ENCODE measurements at regions not wholly inside any gene's neighbourhood (a gene's known extent, or its start where the extent isn't known, plus 50 kb on each side); places are given as distances from the start of the nearest gene placed in this dataset.

GRCh38 chr12:130266751-130267150, 70.9 kb upstream of the PIWIL1 start:
- H3K36me3 ChIP-seq (ENCODE audit: control insufficient read depth in 2 of 2, extremely low read depth in 1 of 2, insufficient read depth in 1 of 2, low read length in 1 of 2): no peaks in the 10 kb centered on the region
- no peaks in the 10 kb centered on the region for H3K27me3 ChIP-seq (replicated peaks in 1 of 2; ENCODE audit: control insufficient read depth in 2 of 2, extremely low read depth in 1 of 2, insufficient read depth in 2 of 2, low read length in 1 of 2)
- ATAC-seq (replicated peaks in 1 of 4): no peak
- Mint-ChIP-seq H3K9me3 (peaks cover 0 to 4% (median 0%) of the 10 kb centered on the region in 3 donors), H3K4me1 (no peaks in the 10 kb centered on the region), H3K4me3 (no peak overlapping the region), H3K27me3 (peaks cover 0 to 11% of the 10 kb centered on the region in 2 donors), H3K36me3 (no peaks in the 10 kb centered on the region), H3K27ac (no peak overlapping the region)
- no peaks in the 10 kb centered on the region for H3K4me1 ChIP-seq (ENCODE audit: control insufficient read depth in 1 of 2, extremely low read depth in 1 of 2, insufficient read depth in 2 of 2, low read length in 2 of 2)
- CTCF ChIA-PET: interaction anchor here in 1 of 2 donors (0.5 kb wide), 1 partner anchor 13 kb away, joined by 3 read pairs; no protein-coding TSS in a partner anchor
- POLR2A ChIA-PET: no interaction called here
- no peak overlapping the region for H3K27ac ChIP-seq (ENCODE audit: low read length)
- no peak for DNase-seq
- H3K4me3 ChIP-seq (ENCODE audit: control insufficient read depth in 1 of 2, extremely low read depth in 1 of 2, low read length in 1 of 2): no peak overlapping the region
- WGBS (ENCODE audit: insufficient coverage): 51% methylated on average over 11 of the region's 11 CpGs
- H3K9me3 ChIP-seq: no peaks in the 10 kb centered on the region

DNA sequence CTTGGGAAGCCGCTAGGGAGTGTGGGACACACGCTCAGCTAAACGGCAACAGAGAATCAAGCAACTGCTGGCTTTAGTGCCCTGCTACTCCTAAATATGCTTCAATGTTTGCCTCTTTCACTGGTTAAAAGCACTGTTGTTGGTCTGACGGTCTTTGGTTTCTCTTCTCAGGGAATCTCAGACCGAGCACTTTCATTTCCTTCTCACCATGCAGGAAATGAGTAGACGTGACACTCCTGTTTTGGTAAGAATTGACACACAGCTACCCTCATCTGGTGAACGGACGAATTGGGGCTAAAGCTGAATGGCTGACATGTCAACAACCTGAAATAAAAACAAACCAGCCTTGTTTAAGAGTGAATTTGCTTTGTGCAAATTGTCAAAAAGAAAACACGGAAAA, 57.5 kb upstream of the PIWIL1 start:
- Histone ChIP-seq H3K27ac (ENCODE audit: low read length) (no peak overlapping the region), H3K27me3 (replicated peaks in 1 of 2; ENCODE audit: control insufficient read depth in 2 of 2, extremely low read depth in 1 of 2, insufficient read depth in 2 of 2, low read length in 1 of 2) (peaks cover 0 to 8% of the 10 kb centered on the region in 2 experiments), H3K4me3 (ENCODE audit: control insufficient read depth in 1 of 2, extremely low read depth in 1 of 2, low read length in 1 of 2) (no peak overlapping the region), H3K36me3 (ENCODE audit: control insufficient read depth in 2 of 2, extremely low read depth in 1 of 2, insufficient read depth in 1 of 2, low read length in 1 of 2) (no peaks in the 10 kb centered on the region), H3K4me1 (ENCODE audit: control insufficient read depth in 1 of 2, extremely low read depth in 1 of 2, insufficient read depth in 2 of 2, low read length in 2 of 2) (peaks cover 0 to 5% of the 10 kb centered on the region in 2 experiments), H3K9me3 (no peaks in the 10 kb centered on the region)
- H3K27me3 Mint-ChIP-seq: peaks cover 1 to 6% of the 10 kb centered on the region in 2 donors
- H3K4me1 Mint-ChIP-seq: peaks cover 0 to 6% (median 0%) of the 10 kb centered on the region in 3 donors
- DNase-seq: no peak
- peaks cover 0 to 22% (median 2%) of the 10 kb centered on the region in 3 donors for H3K9me3 Mint-ChIP-seq
- no peak overlapping the region for H3K27ac Mint-ChIP-seq
- 47% methylated on average over 7 of the region's 9 CpGs for WGBS (ENCODE audit: insufficient coverage)
- no peaks in the 10 kb centered on the region for H3K36me3 Mint-ChIP-seq
- H3K4me3 Mint-ChIP-seq: peak overlapping the region in 1 of 3 donors; percentile 19
- CTCF ChIA-PET: interaction anchor here in 1 of 2 donors (1.1 kb wide), 1 partner anchor 52 kb away, joined by 5 read pairs; no protein-coding TSS in a partner anchor
- ATAC-seq (replicated peaks in 1 of 4): no peak
- POLR2A ChIA-PET: no interaction called here

DNA sequence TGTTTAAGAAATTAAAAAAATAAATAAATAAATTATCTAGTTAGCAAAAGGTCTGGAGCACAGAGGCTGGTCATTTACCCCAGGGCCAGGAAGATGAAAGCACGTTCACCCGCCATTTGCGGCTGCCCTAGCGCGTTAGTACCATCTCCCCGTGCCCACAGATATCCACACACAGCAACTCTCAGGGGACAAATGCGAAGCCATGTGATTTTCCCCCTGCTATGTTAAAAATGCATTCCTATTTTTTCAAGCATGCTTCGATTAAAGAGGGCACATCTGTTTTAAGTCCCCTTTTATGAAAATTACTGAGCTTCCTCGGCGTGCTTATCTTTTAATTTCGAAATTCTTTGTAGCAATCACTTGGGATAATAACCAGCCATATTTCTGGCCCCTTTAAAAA, 56.9 kb upstream of the PIWIL1 start:
- Mint-ChIP-seq H3K36me3 (no peaks in the 10 kb centered on the region), H3K9me3 (peaks cover 0 to 22% (median 2%) of the 10 kb centered on the region in 3 donors), H3K4me3 (no peak overlapping the region), H3K27ac (no peak overlapping the region), H3K4me1 (peaks cover 0 to 6% (median 0%) of the 10 kb centered on the region in 3 donors), H3K27me3 (peaks cover 0 to 6% of the 10 kb centered on the region in 2 donors)
- peaks cover 0 to 5% of the 10 kb centered on the region in 2 experiments for H3K4me1 ChIP-seq (ENCODE audit: control insufficient read depth in 1 of 2, extremely low read depth in 1 of 2, insufficient read depth in 2 of 2, low read length in 2 of 2)
- H3K27me3 ChIP-seq (replicated peaks in 1 of 2; ENCODE audit: control insufficient read depth in 2 of 2, extremely low read depth in 1 of 2, insufficient read depth in 2 of 2, low read length in 1 of 2): peaks cover 0 to 8% of the 10 kb centered on the region in 2 experiments
- no peak for ATAC-seq (replicated peaks in 1 of 4)
- no peak overlapping the region for H3K27ac ChIP-seq (ENCODE audit: low read length)
- no peak overlapping the region for H3K4me3 ChIP-seq (ENCODE audit: control insufficient read depth in 1 of 2, extremely low read depth in 1 of 2, low read length in 1 of 2)
- H3K9me3 ChIP-seq: no peaks in the 10 kb centered on the region
- 93% methylated on average over 8 of the region's 11 CpGs for WGBS (ENCODE audit: insufficient coverage)
- POLR2A ChIA-PET: no interaction called here
- H3K36me3 ChIP-seq (ENCODE audit: control insufficient read depth in 2 of 2, extremely low read depth in 1 of 2, insufficient read depth in 1 of 2, low read length in 1 of 2): no peaks in the 10 kb centered on the region
- no peak for DNase-seq
- CTCF ChIA-PET: interaction anchor here (0.7 to 1.1 kb wide), 2 partner anchors 10 to 52 kb away, joined by 4 to 5 read pairs; no protein-coding TSS in a partner anchor

DNA sequence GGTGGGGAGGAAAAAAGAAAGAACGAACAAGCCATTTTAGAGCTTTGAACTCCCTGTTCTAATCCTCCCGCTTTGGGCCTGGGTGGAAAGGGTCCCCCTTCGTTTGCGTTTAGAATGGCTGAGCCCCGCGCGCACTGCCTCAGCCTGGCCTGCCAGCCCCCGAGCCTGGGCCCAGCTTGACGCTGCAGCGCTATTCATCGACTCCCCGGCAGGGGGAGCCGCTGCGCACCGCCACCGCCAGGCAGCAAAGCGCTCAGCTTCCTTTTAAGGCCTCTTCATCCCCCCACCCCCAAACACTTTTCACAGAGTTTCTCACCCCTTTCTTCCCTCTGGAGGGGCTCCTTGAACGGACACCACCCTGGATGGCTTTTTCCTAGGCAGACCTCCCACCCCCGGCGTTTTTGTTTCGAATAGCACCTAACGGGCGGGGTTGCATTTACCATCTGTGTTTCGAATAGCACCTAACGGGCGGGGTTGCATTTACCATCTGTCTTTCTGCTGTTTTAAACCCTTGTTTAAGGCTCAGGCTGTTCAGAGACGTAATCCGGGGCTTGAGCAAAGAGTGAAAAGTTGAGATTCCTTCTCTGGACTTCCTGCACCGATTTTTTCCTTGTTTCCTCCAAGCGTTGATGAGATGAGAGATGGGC, 56.4 kb upstream of the PIWIL1 start:
- Histone ChIP-seq H3K4me3 (ENCODE audit: control insufficient read depth in 1 of 2, extremely low read depth in 1 of 2, low read length in 1 of 2) (no peak overlapping the region), H3K27ac (ENCODE audit: low read length) (no peak overlapping the region), H3K9me3 (no peaks in the 10 kb centered on the region), H3K27me3 (replicated peaks in 1 of 2; ENCODE audit: control insufficient read depth in 2 of 2, extremely low read depth in 1 of 2, insufficient read depth in 2 of 2, low read length in 1 of 2) (peaks cover 0 to 8% of the 10 kb centered on the region in 2 experiments), H3K36me3 (ENCODE audit: control insufficient read depth in 2 of 2, extremely low read depth in 1 of 2, insufficient read depth in 1 of 2, low read length in 1 of 2) (no peaks in the 10 kb centered on the region), H3K4me1 (ENCODE audit: control insufficient read depth in 1 of 2, extremely low read depth in 1 of 2, insufficient read depth in 2 of 2, low read length in 2 of 2) (peaks cover 0 to 5% of the 10 kb centered on the region in 2 experiments)
- Mint-ChIP-seq H3K27ac (no peak overlapping the region), H3K9me3 (peaks cover 0 to 22% (median 2%) of the 10 kb centered on the region in 3 donors), H3K4me3 (no peak overlapping the region), H3K27me3 (peaks cover 0 to 8% of the 10 kb centered on the region in 2 donors), H3K4me1 (peaks cover 0 to 6% (median 0%) of the 10 kb centered on the region in 3 donors), H3K36me3 (no peaks in the 10 kb centered on the region)
- WGBS (ENCODE audit: insufficient coverage): 45% methylated on average over 28 of the region's 30 CpGs
- CTCF ChIA-PET: interaction anchor here (0.7 to 1.1 kb wide), 2 partner anchors 11 to 51 kb away, joined by 4 to 5 read pairs; no protein-coding TSS in a partner anchor
- POLR2A ChIA-PET: no interaction called here
- ATAC-seq (replicated peaks in 1 of 4): no peak
- DNase-seq: peak in 25 of 35 experiments; percentile 2 to 56 (median 12)

GRCh38 chr12:130286041-130286440, 51.6 kb upstream of the PIWIL1 start:
- H3K27me3 ChIP-seq (replicated peaks in 1 of 2; ENCODE audit: control insufficient read depth in 2 of 2, extremely low read depth in 1 of 2, insufficient read depth in 2 of 2, low read length in 1 of 2): peaks cover 0 to 6% of the 10 kb centered on the region in 2 experiments
- Mint-ChIP-seq H3K4me3 (no peak overlapping the region), H3K9me3 (peaks cover 0 to 25% (median 6%) of the 10 kb centered on the region in 3 donors), H3K4me1 (peaks cover 0 to 3% (median 0%) of the 10 kb centered on the region in 3 donors), H3K36me3 (no peaks in the 10 kb centered on the region), H3K27me3 (peaks cover 0 to 17% of the 10 kb centered on the region in 2 donors), H3K27ac (no peak overlapping the region)
- no peak overlapping the region for H3K4me3 ChIP-seq (ENCODE audit: control insufficient read depth in 1 of 2, extremely low read depth in 1 of 2, low read length in 1 of 2)
- H3K9me3 ChIP-seq: no peaks in the 10 kb centered on the region
- DNase-seq (no peak), ATAC-seq (replicated peaks in 1 of 4) (no peak)
- 50% methylated on average over 4 of the region's 8 CpGs for WGBS (ENCODE audit: insufficient coverage)
- H3K36me3 ChIP-seq (ENCODE audit: control insufficient read depth in 2 of 2, extremely low read depth in 1 of 2, insufficient read depth in 1 of 2, low read length in 1 of 2): no peaks in the 10 kb centered on the region
- no peak overlapping the region for H3K27ac ChIP-seq (ENCODE audit: low read length)
- H3K4me1 ChIP-seq (ENCODE audit: control insufficient read depth in 1 of 2, extremely low read depth in 1 of 2, insufficient read depth in 2 of 2, low read length in 2 of 2): peaks cover 0 to 4% of the 10 kb centered on the region in 2 experiments
- POLR2A ChIA-PET: interaction anchor here in 1 of 2 donors (1.2 kb wide), 1 partner anchor 9 kb away, joined by 5 read pairs; no protein-coding TSS in a partner anchor
- CTCF ChIA-PET: no interaction called here

GRCh38 chr12:130286741-130287440, 50.8 kb upstream of the PIWIL1 start:
- H3K9me3 Mint-ChIP-seq: peaks cover 0 to 25% (median 6%) of the 10 kb centered on the region in 3 donors
- no peak for DNase-seq
- Histone ChIP-seq H3K36me3 (ENCODE audit: control insufficient read depth in 2 of 2, extremely low read depth in 1 of 2, insufficient read depth in 1 of 2, low read length in 1 of 2) (no peaks in the 10 kb centered on the region), H3K27ac (ENCODE audit: low read length) (no peak overlapping the region), H3K4me1 (ENCODE audit: control insufficient read depth in 1 of 2, extremely low read depth in 1 of 2, insufficient read depth in 2 of 2, low read length in 2 of 2) (no peaks in the 10 kb centered on the region), H3K9me3 (no peaks in the 10 kb centered on the region), H3K4me3 (ENCODE audit: control insufficient read depth in 1 of 2, extremely low read depth in 1 of 2, low read length in 1 of 2) (no peak overlapping the region), H3K27me3 (replicated peaks in 1 of 2; ENCODE audit: control insufficient read depth in 2 of 2, extremely low read depth in 1 of 2, insufficient read depth in 2 of 2, low read length in 1 of 2) (peaks cover 0 to 2% of the 10 kb centered on the region in 2 experiments)
- 74% methylated on average over 3 of the region's 14 CpGs for WGBS (ENCODE audit: insufficient coverage)
- no peak overlapping the region for H3K27ac Mint-ChIP-seq
- H3K4me1 Mint-ChIP-seq: no peaks in the 10 kb centered on the region
- POLR2A ChIA-PET: no interaction called here
- CTCF ChIA-PET: no interaction called here
- H3K27me3 Mint-ChIP-seq: peaks cover 0 to 17% of the 10 kb centered on the region in 2 donors
- no peak for ATAC-seq (replicated peaks in 1 of 4)
- no peaks in the 10 kb centered on the region for H3K36me3 Mint-ChIP-seq
- no peak overlapping the region for H3K4me3 Mint-ChIP-seq

Data from T-cell (primary cell).